Adrenal gland (tissue), 9 donors: ENCODE measurements at regions not wholly inside any gene's neighbourhood (a gene's known extent, or its start where the extent isn't known, plus 50 kb on each side); places are given as distances from the start of the nearest gene placed in this dataset.
"Not testable (repeated sequence)": the region's sequence is repeated elsewhere in the genome, so short reads cannot be mapped to it uniquely, and the experiment has no call there.

ENCODE experiments used
- DNase-seq, 7 donors: peaks; one replicate each; pipeline ENCODE4 v3.0.0-alpha.2; 2019 to 2020
- H3K27ac ChIP-seq, 5 donors: fragments of 200-600 bp; sonication (generic) in 4 of 5; 1 replicate in 3 of 5; 2 replicates in 2 of 5; pipeline versions ENCODE4 v1.5.1 to v1.8.0; 2016 to 2020; ENCODE audit warnings: mild to moderate bottlenecking in 1 of 5
- H3K27me3 ChIP-seq: fragments of 200-600 bp; 2 replicates; pipeline ENCODE4 v1.8.0; 2021
- H3K36me3 ChIP-seq, 2 donors: fragments of 200-600 bp; replicated peaks in 1 of 2; 1 replicate in 1 of 2; 2 replicates in 1 of 2; pipeline versions ENCODE4 v1.5.1 to v1.8.0; 2018 to 2022
- H3K4me1 ChIP-seq, 2 donors: fragments of 200-600 bp; replicated peaks in 1 of 2; 1 replicate in 1 of 2; 2 replicates in 1 of 2; pipeline versions ENCODE4 v1.5.1 to v1.8.0; 2018 to 2021
- H3K4me3 ChIP-seq, 4 donors: fragments of 200-600 bp; sonication (generic) in 3 of 4; one replicate each; pipeline ENCODE4 v1.5.1; 2016 to 2018
- H3K9me3 ChIP-seq, 3 donors: fragments of 200-600 bp; sonication (generic) in 1 of 3; replicated peaks in 1 of 3; 1 replicate in 2 of 3; 2 replicates in 1 of 3; pipeline versions ENCODE4 v1.5.1 to v1.8.0; 2016 to 2021
- CTCF ChIP-seq, 6 experiments: fragments of 450-650 bp in 4 of 6; fragments of 200-600 bp in 2 of 6; sonication (generic) in 1 of 6; IDR thresholded peaks; 1 replicate in 5 of 6; 2 replicates in 1 of 6; pipeline versions ENCODE4 v1.5.1 to v1.8.0; 2016 to 2021; ENCODE audit warnings: antibody characterized with exemption in 6 of 6, mild to moderate bottlenecking in 2 of 6, moderate library complexity in 1 of 6
- POLR2A ChIP-seq, 2 donors: fragments of 450-650 bp; IDR thresholded peaks; one replicate each; pipeline ENCODE4 v1.6.1; 2017; ENCODE audit warnings: antibody characterized with exemption in 2 of 2, mild to moderate bottlenecking in 2 of 2, moderate library complexity in 1 of 2
- WGBS, 4 donors: extraction: QIAGEN DNeasy Blood & Tissue Kit in 2 of 4; methylation state at CpG; one replicate each; pipeline versions ENCODE4 v1.1.5 to v1.1.7; 2013 to 2017; 5-methylcytosine and 5-hydroxymethylcytosine counted together
- intact Hi-C, 2 donors: fragments of 100-400 bp; cut with DNase I; formaldehyde crosslinking; loops; one replicate each; pipeline versions ENCODE4 v1.14.1 to v1.15.0; 2022 to 2023
- donor health status: healthy with polysubstance abuse.
- donor health status: Bipolar disorder and iron deficiency.
- donor health status: DM: yes; HTN: yes; CAD: no.
- donor health status: DM: no; HTN: no; CAD: no.
- donor health status: DM: no; HTN: no; CAD: no.

DNA sequence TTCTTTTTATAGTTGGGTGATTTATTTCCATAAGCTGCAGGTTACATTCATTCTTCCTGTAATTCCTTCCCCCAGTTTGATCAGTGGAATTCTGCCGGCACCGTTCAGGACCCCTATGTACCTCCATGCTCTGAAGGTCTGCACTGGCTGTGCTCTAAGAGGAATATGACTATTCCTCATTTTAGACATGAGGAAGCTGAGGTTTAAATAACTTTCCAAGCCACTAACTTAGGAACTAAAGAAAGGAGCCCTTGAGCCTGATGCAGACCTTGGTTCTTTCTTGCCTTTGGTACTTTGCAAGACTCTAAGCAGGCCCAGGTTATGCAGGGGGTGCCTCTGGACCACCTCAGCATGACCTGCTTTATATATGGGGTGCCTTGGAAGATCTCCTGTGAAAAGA is 318.5 kb downstream of the QKI start:
- Histone ChIP-seq H3K36me3 (no peaks in the 10 kb centered on the region), H3K27me3 (no peaks in the 10 kb centered on the region), H3K27ac (no peak overlapping the region), H3K9me3 (no peaks in the 10 kb centered on the region), H3K4me1 (peaks cover 0 to 6% of the 10 kb centered on the region in 2 donors), H3K4me3 (no peak overlapping the region)
- TF ChIP-seq POLR2A (IDR thresholded peaks at IDR 0.05) = no peak
- no peak for TF ChIP-seq CTCF (IDR thresholded peaks at IDR 0.05)
- intact Hi-C loops = no loop called here
- 42 to 59% (median 48%) methylated on average over 2 of the region's 2 CpGs for WGBS, 4 donors
- no peak for DNase-seq

GRCh38 chr6:163732479-163732878 is 318.0 kb downstream of the QKI start:
- Histone ChIP-seq H3K4me1 (peaks cover 0 to 6% of the 10 kb centered on the region in 2 donors), H3K4me3 (no peak overlapping the region), H3K36me3 (no peaks in the 10 kb centered on the region), H3K27me3 (no peaks in the 10 kb centered on the region), H3K9me3 (no peaks in the 10 kb centered on the region), H3K27ac (no peak overlapping the region)
- intact Hi-C loops = no loop called here
- WGBS, 4 donors = 17 to 30% (median 28%) methylated on average over 3 of the region's 3 CpGs
- TF ChIP-seq POLR2A (IDR thresholded peaks at IDR 0.05) = no peak
- no peak for TF ChIP-seq CTCF (IDR thresholded peaks at IDR 0.05)
- no peak for DNase-seq

GRCh38 chr6:163732014-163732351 is 317.5 kb downstream of the QKI start:
- peak in 1 of 7 donors; percentile 34 for DNase-seq
- H3K4me3 ChIP-seq, H3K4me1 ChIP-seq, H3K36me3 ChIP-seq, intact Hi-C loops, H3K27ac ChIP-seq, H3K9me3 ChIP-seq, H3K27me3 ChIP-seq: not testable (repeated sequence)
- WGBS, 4 donors = 89 to 97% (median 94%) methylated on average over 9 of the region's 9 CpGs

GRCh38 chr6:163731215-163732013 is 316.9 kb downstream of the QKI start:
- no peak overlapping the region for H3K27ac ChIP-seq
- no peaks in the 10 kb centered on the region for H3K9me3 ChIP-seq
- H3K4me1 ChIP-seq = peaks cover 0 to 6% of the 10 kb centered on the region in 2 donors
- no peak for TF ChIP-seq POLR2A (IDR thresholded peaks at IDR 0.05)
- no peak for TF ChIP-seq CTCF (IDR thresholded peaks at IDR 0.05)
- no peaks in the 10 kb centered on the region for H3K27me3 ChIP-seq
- DNase-seq = peak in 1 of 7 donors; percentile 11
- H3K36me3 ChIP-seq = no peaks in the 10 kb centered on the region
- H3K4me3 ChIP-seq = no peak overlapping the region
- intact Hi-C loops = no loop called here
- WGBS, 4 donors = 91 to 94% (median 92%) methylated on average over 10 of the region's 10 CpGs
